RKO (cell line): ENCODE measurements at regions not wholly inside any gene's neighbourhood (a gene's known extent, or its start where the extent isn't known, plus 50 kb on each side); places are given as distances from the start of the nearest gene placed in this dataset.

Experiments used
- DNase-seq: peaks from one replicate; pipeline ENCODE4 v3.0.0-alpha.2; 2016; ENCODE audit warnings: low spot score

DNA sequence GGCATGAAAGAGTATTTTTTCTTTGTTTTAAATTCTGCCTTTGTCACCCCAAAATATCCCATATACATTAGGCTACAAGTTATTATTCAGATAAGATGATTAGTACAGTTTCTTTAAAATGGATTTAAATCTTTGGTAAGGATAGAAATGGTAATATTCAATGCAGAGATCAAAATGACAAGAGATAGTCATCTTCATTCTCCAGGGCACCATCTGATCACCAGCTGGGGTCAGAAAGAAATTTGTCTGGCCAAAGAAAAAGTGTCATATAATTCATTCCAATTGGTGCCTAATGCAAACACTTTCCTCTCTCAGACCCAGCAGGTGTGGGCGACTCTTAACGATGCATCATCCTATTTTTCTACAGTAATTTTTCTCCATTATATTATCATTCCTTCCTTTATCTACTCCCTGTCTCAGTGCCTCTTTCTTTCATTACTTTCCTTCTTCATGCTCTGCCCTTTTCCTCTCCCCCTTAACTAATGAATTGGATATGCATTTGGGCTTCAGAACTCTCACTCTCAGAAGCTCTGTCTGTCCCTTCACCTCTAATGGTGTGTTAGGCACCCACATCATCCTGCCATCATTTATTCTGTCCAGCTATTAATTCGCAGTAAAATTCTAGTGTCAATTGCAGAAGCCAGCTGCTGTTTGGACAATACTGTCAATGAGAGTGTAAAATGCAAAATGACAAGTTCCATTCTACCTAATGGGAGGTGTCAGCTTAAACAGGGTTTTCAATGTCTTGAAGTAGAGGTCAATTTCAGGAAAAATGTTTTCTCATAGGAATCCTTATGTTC is 570.5 kb downstream of the TDRD15 start:
- no peak for DNase-seq

DNA sequence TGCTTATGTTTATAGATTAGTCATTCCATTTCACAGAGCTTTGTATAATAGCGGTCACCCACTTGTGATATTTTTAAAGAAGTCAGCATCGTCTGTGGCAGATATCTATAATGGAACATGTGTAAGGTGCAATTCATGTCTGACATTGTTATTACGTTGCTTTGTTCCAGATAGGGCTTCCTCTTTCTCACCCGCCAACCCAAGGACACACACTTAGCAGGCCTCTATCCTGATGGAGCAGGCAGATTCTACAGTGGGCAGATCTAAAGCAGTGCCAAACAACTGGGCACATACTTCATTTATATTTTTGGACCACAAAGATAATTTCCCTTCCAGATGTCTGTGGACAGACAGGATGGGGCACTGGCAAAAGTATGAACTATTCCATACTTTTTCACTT is 573.1 kb downstream of the TDRD15 start:
- DNase-seq = no peak

DNA sequence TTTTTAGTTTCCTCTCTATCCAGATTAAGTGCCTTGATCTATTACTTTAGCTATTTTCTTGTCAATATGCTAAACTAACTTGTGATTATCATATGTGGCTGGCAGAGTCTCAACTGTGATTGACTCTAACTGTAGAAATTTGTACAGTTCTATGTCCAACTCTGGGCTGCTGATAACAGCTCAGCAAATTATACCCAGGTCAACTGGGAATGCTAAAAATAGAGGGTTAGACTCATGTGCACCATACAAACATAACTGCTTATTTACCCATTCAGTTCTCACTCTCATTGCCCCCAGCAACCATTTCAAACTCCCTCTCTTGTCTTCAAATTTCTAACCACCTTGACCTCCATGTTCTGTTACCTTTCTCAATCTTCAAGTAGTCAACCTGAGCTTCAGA is 576.9 kb downstream of the TDRD15 start:
- no peak for DNase-seq

DNA sequence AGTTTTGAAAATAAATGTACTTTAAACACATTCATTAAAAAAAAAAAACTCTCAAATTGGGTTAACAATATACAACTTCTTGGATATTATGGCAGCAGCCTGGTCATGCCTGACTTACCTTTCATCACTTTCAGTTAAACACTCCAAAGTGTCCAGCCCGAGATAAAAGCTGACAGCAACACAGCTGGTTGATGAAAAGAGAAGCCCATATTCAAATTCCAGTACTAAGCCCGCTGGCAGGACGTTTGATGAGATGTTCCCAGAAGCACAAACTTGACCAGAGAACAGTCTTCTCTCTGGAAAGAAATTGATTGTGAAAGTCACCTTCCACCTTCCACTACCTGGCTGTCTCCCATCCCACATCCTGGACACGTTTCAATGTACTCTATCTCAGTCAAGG is 586.3 kb downstream of the TDRD15 start:
- no peak for DNase-seq

DNA sequence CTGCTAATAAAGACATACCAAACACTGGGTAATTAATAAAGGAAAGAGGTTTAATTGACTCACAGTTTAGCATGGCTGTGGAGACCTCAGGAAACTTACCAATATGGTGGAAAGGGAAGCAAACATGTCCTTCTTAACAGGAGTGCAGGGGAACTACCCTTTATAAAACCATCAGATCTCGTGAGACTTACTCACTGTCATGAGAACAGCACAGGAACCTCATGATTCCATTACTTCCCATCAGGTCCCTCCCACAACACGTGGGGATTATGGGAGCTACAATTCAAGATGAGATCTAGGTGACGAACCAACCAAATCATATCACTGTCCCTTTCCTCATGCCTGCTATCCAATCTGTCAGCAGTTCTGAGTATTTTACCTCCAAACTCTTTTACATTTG is 586.7 kb downstream of the TDRD15 start:
- no peak for DNase-seq

DNA sequence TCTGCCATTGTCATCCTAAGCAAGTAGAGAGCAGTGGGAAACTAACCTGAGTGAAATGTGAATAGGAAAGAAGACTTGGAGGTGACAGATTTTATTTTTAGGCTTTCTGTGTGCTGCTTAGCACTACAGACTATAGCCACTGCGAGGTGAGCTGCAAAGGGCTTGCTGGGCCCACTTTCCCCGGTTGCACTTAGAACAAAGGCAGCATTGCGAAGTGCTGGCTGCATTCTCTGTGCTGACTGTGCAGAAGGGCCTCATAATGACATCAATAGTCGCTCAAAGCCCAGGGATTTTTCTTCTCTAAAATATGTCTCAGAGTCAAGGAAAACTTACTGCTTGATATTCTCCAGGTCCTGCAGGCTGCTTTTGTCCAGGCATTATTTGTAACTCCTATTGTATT is 592.1 kb downstream of the TDRD15 start:
- no peak for DNase-seq

DNA sequence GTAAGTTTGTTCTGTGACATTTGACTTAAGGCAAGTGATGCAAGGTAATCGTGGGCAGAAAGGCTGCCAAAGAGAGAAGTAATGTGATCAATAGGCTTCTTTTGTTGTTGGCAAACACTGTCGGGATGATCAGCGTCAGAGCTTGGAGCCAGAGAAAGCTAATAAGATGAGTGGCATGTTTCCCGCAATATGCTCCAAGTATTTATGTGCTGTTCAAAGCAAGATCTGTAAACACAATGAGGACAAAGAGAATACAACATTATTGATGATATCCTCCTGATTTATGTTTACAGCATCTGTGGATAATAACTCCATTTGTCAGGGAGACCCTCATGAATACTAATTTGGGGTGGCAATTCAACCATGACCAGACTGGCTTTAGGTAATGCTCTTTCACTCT is 603.3 kb downstream of the TDRD15 start:
- DNase-seq = no peak

DNA sequence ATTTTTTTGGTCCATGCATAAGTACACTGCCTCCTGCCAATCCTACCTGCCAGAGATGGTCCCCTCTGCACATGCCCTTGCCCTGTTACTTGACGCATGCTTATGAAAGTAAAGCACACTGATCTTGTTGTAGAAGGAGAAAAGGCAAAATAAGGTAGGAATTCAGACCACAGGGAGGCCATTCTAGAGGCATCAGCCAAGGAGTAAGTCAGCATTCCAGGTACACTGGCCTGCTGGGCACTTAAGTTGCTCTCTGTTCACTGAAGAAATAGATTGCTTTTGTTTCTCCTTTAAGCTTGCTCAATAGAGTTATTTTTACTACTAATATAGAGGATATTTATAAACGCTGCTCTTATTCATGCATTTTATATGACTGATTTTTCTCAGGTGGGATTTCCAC is 604.4 kb downstream of the TDRD15 start:
- DNase-seq = no peak

DNA sequence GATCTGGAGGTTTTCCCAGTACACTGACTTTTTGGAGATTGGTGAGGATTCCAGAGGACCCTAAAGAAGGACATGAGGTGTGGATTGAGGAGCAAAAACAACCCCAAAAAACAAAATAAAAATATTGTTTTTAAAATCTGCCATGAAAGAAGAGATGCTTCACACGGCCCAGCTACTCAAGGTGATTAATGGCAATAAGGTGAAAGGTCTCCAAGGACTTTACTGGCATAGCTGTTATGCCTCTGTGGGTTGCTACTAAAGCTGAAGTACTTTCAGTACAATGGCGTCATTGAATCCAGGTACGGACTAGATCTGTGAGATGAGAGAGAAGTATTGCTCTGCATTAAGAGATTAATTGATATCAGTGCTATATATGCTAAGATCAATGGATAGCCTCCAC is 606.4 kb downstream of the TDRD15 start:
- no peak for DNase-seq

DNA sequence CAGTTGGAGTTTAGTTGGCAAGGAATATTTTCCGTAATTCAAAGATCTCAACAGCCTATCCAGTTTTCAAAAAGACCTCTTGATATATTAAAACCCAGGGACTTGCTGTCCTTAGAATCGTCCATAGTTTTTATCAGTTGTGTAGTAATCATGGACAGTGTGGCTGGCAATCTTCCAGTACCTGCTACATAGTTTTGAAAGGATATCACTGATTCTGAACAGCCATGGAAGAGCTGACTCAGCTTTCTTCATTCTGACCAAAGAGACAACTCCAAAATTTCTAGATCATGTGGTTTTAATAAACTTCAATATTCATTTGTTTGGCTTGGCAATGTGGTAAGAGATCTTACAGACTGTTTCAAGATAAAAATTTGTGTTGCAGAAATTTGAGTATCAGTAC is 616.7 kb downstream of the TDRD15 start:
- DNase-seq = no peak

DNA sequence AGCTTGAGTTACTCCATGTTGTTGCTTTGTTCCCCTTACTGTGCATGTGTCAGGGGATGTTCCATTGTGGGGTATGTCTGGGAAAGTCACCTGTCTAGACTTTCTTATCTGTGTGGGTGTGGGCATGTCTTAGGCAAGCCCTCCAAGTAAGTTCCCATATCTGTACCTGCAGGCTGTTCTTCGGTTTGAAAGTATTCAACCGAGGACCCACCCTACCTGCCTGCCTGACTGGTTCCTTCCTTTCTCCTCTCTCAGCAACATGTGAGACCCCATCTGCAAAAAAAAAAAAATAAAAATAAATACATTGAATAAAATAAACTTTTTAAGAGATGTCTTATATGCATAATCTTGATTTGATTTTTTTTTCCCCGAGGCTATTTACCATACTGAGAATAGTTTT is 622.7 kb downstream of the TDRD15 start:
- DNase-seq = no peak

DNA sequence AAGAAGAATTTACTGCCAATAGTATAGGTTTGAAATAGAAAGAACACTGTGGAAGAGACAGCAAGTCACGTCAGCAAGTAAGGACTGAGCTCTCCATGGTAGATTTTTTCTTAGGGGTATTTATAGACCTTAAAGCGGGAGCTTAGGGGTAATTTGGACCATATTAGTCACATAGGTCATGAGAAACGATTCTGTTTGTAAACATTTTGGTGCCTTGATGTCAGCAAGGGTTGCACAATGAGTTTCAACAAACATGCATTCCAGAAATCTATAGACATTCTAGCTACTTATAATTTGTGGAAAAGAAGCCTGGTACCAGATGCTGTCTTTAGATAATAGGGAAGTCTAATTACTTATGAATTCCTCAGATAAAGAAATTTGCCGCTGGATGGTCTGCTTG is 624.7 kb downstream of the TDRD15 start:
- DNase-seq = no peak

DNA sequence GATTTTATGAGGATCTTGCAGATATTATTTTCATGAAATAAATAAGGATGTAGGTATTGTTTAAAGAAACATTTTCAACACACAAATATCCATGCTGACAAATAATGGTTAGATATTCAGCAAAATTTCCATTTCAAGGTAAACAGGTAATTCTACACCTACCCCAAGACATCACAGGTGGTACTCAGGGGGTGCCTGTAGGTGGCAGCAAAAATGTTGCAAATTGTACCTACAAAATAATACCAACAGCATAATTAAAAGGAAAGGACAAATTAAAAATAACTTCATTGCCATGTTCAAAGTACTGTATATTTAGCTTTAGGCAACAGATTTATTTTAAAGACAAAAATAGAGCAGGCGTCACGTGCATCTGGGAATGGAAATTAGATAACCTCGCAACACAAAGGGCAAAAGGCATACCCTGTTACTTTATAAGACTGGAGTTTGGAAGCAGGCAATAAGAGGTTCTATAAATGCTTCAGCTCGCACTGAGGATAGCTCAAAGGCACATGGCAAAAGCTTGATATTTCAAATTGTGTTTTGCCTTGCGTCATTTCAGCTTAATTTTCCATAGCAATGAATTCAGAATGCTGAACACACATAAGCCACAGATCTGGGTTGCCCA is 630.5 kb downstream of the TDRD15 start:
- no peak for DNase-seq

DNA sequence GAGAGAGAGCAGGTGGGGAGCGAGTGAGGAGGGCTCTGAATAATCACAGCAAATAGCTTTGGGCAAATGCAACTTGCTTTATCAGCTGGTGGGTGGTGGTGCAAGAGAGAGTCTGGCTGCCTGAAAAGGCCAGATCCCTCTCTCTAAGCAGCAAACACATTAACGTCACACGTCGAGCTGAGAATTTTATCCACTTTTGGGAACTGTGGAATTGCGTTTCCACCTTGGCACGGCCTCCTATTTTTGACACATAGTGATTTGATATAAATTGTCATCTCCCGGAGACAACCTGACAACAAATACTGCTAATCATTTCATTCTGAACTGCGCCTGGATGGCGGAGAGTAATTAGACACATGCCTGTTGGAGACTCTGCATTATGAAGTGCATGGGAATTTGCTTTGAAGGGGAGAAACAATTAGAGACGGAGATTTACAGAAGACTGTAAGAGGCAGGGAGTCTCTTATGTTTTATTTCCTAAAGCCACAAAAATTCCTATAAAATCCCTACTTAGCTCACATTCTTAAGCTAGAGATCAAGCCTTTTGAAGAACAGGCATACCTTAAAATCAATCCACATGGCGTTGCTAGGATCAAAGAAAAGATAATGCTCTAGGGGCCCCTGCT is 634.1 kb downstream of the TDRD15 start:
- DNase-seq = no peak

DNA sequence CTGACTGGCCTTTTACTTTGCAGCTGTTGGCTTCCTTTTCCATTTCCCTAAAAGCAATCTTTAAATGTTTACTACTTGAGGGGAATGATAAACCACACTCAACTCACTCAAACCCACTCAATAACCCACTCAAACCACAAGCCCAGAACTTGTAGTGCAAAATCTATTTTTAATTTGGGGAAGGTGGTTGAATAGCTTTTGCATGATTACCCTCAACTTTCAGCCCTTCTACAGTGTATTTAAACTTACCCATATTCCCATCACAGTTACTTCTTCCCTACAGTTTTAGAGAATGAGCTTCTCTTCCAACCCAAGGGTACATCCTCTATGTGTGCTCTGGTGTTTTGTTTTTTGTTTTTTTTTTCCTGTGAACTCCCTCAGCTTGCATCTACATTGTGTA is 636.1 kb downstream of the TDRD15 start:
- no peak for DNase-seq

DNA sequence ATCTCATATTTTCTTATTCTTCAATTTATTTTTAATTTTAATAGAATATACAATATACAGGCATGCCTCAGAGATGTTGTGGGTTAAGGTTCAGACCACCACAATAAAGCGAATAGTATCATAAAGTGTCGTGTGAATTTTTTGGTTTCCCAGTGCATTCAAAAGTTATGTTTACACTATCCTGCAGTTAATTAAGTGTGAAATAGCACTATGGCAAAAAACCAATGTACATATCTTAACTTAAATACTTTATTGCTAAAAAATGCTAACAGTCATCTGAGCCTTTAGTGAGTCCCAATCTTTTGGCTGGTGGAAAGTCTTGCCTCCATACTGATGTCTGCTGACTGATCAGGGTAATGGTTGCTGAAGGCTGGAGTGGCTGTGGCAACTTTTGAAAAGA is 637.6 kb downstream of the TDRD15 start:
- DNase-seq = no peak

DNA sequence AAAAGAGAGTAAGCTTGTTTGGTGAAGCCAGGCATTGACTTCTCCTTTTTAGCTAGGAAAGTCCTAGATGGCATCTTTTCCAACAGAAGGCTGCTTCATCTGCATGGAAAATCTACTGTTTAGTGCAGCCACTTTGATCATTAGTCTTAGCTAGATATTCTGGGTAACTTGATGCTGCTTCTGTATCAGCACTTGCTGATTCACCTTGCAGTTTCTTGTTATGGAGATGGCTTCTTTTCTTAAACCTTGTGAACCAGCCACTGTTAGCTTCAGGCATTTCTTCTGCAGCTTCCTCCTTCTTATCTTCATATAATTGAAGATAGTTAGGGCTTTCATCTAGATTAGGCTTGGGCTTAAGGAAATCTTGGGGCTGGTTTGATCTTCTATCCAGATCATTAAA is 639.7 kb downstream of the TDRD15 start:
- DNase-seq = no peak

DNA sequence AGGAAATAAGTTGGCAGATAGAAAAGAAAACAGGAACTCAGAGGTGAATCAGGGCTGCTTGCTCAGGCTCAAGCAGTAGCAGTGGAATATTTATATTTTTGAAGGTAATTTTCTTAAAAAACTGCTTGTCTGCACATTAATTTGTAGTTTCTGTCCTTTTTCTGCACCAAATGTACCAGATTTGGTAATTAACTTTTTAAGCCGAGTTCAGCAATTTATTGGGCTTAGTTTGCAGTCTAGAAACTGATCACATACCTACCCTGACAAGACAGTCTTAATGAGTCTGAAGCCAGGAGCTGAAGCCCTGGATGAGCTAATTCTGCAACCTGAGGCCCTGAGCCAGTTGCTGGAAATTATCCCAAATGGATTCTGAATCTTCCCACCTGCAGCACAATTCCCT is 647.0 kb downstream of the TDRD15 start:
- no peak for DNase-seq

DNA sequence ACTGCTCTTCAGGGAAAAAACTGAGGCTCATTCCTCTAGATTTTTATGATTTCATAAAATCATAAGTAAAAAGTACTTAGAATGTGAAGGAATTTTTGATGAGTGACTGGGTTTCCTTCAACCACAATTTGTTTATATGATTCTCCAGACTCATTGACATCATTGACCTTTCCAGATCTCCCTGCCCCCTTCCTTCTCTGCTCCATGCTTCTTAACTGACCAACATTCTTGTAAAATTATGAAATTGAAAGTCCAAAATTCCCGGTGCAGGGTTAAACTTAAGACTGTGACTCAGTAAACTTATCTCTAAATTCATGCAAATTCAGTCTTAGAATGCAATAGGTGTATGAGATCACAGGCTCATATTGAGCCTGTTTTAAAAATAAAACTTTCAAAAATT is 648.9 kb downstream of the TDRD15 start:
- DNase-seq = no peak

DNA sequence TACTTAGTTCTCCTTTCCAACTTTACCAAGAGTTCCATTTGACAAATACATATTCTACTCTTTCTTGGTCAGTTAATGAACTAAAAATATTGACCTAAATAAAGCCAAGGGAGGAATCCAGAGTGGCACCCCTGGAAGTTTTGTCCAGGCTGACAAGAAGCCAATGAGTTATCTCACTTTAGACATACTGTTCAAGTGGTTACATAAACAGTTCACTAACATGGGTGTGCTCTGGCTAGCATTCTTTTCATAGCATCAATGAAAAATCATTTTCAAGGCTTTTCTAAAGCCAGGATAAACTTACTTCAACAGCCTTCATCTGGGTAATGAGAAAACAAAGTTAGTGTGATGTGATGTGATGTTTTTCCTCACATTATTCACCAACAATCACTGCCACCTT is 649.4 kb downstream of the TDRD15 start:
- DNase-seq = no peak

DNA sequence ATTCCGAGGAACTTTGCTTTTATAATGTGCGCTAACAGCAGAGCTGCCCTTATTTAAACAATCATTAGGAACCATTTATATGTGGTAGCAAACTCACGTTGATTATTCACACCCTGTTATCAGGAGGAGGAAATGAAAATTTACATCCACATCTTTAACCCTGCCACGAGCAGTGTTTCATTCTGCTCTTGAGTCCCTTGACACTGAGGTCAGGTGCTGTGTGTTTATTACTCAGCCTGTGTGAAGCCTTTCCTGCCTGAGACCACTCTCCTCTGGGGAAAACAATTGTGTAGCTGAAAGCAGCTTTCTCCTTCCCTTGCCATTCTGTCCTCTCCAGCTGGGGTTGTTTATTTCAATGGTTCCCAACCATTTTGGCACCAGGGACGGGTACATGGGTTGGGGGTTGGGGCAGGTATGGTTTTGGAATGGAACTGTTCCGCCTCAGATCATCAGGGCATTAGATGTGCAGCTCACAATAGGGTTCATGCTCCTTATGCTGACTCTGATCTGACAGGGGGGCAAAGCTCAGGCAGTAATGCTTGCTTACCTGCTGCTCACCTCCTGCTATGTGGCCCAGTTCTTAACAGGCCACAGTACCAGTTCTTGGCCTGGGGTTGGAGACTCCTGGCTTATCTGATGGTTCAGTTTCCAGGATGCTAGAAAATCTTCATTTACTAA is 651.1 kb downstream of the TDRD15 start:
- DNase-seq = no peak

DNA sequence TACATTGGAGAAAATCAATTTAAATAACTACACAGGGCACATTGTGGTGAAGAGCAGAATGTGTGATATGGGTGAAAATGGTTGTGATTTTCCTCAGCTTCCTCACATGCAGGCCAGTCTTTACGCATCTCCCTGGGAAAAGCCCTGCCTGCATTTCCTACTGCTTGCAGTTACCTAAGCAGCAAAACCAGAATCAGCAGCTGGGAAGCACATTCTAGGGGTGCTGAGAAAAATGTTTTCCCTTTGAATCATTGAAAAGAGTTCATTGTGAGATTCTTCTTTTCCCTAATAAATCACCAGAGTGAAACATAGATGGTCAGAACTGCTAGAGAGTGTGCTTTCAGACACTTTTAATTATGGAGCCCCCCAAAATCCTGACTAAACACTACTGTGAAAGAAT is 656.0 kb downstream of the TDRD15 start:
- no peak for DNase-seq

DNA sequence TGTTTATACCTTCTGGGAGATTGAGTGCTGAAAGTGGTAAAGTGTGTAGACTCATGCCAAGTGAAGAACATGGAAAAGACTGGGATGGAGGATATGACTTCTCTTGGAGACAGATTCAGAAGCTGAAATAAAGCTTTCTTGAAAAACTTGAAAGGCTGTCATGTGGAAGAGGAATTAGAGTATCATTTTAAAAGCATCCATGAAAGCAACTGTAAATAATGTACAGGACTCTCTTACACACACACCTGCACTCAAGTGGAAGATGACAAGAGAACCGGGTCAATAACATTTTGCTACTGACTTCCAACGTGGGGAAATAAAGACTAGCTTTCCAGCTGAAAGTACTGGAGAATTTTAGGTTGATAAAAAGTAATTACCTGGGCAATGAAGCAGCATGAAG is 658.2 kb downstream of the TDRD15 start:
- DNase-seq = no peak
